ENCODE measurements at regions not wholly inside any gene's neighbourhood (a gene's known extent, or its start where the extent isn't known, plus 50 kb on each side); places are given as distances from the start of the nearest gene placed in this dataset.

- no peak for DNase-seq
- Histone ChIP-seq H3K27ac (no peak overlapping the region), H3K9me3 (no peaks in the 10 kb centered on the region), H3K4me1 (no peaks in the 10 kb centered on the region), H3K36me3 (no peaks in the 10 kb centered on the region), H3K4me3 (no peak overlapping the region), H3K27me3 (no peaks in the 10 kb centered on the region)
- TF ChIP-seq CTCF (IDR thresholded peaks at IDR 0.05) (no peak), POLR2A (IDR thresholded peaks at IDR 0.05) (no peak)
Observed at GRCh38 chr14:66380143-66380542, 106.0 kb upstream of the CCDC196 start.

- H3K9me3 ChIP-seq, result no peaks in the 10 kb centered on the region
- H3K4me3 ChIP-seq, result no peak overlapping the region
- H3K36me3 ChIP-seq, result no peaks in the 10 kb centered on the region
- H3K27ac ChIP-seq, result no peak overlapping the region
- DNase-seq, result no peak
- no peak for TF ChIP-seq POLR2A (IDR thresholded peaks at IDR 0.05)
- no peak for TF ChIP-seq CTCF (IDR thresholded peaks at IDR 0.05)
- no peaks in the 10 kb centered on the region for H3K27me3 ChIP-seq
- no peaks in the 10 kb centered on the region for H3K4me1 ChIP-seq
Observed at GRCh38 chr14:66381755-66382154, 104.4 kb upstream of the CCDC196 start.

GRCh38 chr14:66383257-66383656, 102.9 kb upstream of the CCDC196 start:
- Histone ChIP-seq H3K36me3 (no peaks in the 10 kb centered on the region), H3K4me3 (no peak overlapping the region), H3K4me1 (no peaks in the 10 kb centered on the region), H3K27ac (no peak overlapping the region), H3K27me3 (no peaks in the 10 kb centered on the region), H3K9me3 (no peaks in the 10 kb centered on the region)
- no peak for DNase-seq
- no peak for TF ChIP-seq CTCF (IDR thresholded peaks at IDR 0.05)
- TF ChIP-seq POLR2A (IDR thresholded peaks at IDR 0.05), result no peak

- no peaks in the 10 kb centered on the region for H3K9me3 ChIP-seq
- no peak overlapping the region for H3K4me3 ChIP-seq
- TF ChIP-seq CTCF (IDR thresholded peaks at IDR 0.05) (no peak), POLR2A (IDR thresholded peaks at IDR 0.05) (no peak)
- no peak overlapping the region for H3K27ac ChIP-seq
- DNase-seq, result no peak
- H3K36me3 ChIP-seq, result no peaks in the 10 kb centered on the region
- H3K27me3 ChIP-seq, result no peaks in the 10 kb centered on the region
- H3K4me1 ChIP-seq, result no peaks in the 10 kb centered on the region
Observed at GRCh38 chr14:66383771-66384170, 102.4 kb upstream of the CCDC196 start.

GRCh38 chr14:66388516-66388915, 97.7 kb upstream of the CCDC196 start:
- no peak for DNase-seq
- TF ChIP-seq POLR2A (IDR thresholded peaks at IDR 0.05), result no peak
- TF ChIP-seq CTCF (IDR thresholded peaks at IDR 0.05), result no peak

GRCh38 chr14:66389481-66389880, 96.7 kb upstream of the CCDC196 start:
- no peak overlapping the region for H3K27ac ChIP-seq
- no peaks in the 10 kb centered on the region for H3K9me3 ChIP-seq
- DNase-seq, result no peak
- no peaks in the 10 kb centered on the region for H3K4me1 ChIP-seq
- no peak for TF ChIP-seq CTCF (IDR thresholded peaks at IDR 0.05)
- no peak for TF ChIP-seq POLR2A (IDR thresholded peaks at IDR 0.05)
- no peaks in the 10 kb centered on the region for H3K36me3 ChIP-seq
- no peak overlapping the region for H3K4me3 ChIP-seq
- no peaks in the 10 kb centered on the region for H3K27me3 ChIP-seq

More at GRCh38 chr14:66388516-66388915, 97.7 kb upstream of the CCDC196 start:
- H3K27ac ChIP-seq, result no peak overlapping the region
- H3K4me1 ChIP-seq, result no peaks in the 10 kb centered on the region
- H3K4me3 ChIP-seq, result no peak overlapping the region
- H3K36me3 ChIP-seq, result no peaks in the 10 kb centered on the region
- H3K27me3 ChIP-seq, result no peaks in the 10 kb centered on the region
- no peaks in the 10 kb centered on the region for H3K9me3 ChIP-seq

Measured in Peyer's patch (tissue), 4 donors.